ENCODE measurements at regions not wholly inside any gene's neighbourhood (a gene's known extent, or its start where the extent isn't known, plus 50 kb on each side); places are given as distances from the start of the nearest gene placed in this dataset.

DNA sequence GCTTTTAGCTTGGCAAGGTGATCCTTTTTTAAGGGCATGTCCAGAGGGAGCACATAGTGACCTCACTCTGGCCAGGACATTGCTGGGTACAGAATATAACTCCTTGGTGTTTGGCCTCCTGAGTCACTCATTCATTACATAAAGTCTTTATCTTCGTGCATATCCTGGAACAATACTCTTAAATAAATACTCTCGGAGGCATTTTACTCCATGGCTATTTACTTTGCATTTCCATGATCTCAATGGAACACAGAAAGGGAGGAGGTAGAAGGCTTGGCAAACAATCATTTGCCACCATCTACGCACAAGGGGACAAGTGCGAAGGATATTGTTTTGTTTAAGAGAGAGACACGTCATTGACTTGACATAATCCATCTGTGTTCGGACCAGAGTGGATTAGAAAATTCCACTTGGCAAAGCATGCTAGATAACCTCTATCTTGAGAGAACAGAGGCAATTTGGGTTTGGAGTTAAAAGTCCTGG lies 210.0 kb downstream of the IRS2 start (continued):
- TF ChIP-seq, protein P1, sequence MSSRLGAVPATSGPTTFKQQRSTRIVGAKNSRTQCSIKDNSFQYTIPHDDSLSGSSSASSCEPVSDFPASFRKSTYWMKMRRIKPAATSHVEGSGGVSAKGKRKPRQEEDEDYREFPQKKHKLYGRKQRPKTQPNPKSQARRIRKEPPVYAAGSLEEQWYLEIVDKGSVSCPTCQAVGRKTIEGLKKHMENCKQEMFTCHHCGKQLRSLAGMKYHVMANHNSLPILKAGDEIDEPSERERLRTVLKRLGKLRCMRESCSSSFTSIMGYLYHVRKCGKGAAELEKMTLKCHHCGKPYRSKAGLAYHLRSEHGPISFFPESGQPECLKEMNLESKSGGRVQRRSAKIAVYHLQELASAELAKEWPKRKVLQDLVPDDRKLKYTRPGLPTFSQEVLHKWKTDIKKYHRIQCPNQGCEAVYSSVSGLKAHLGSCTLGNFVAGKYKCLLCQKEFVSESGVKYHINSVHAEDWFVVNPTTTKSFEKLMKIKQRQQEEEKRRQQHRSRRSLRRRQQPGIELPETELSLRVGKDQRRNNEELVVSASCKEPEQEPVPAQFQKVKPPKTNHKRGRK (CRISPR knock-in tag; IDR thresholded peaks at IDR 0.05; ENCODE audit: borderline replicate concordance) = no peak
- TF ChIP-seq SMAD4 (CRISPR knock-in tag; IDR thresholded peaks at IDR 0.05) = no peak
- TF ChIP-seq FOXJ3 (CRISPR knock-in tag; IDR thresholded peaks at IDR 0.05; ENCODE audit: borderline replicate concordance) = no peak
- TF ChIP-seq CREM (CRISPR knock-in tag; IDR thresholded peaks at IDR 0.05) = no peak
- TF ChIP-seq ZNF317 (CRISPR knock-in tag; IDR thresholded peaks at IDR 0.05; ENCODE audit: borderline replicate concordance, low read depth) = no peak
- TF ChIP-seq IRF2 (CRISPR knock-in tag; IDR thresholded peaks at IDR 0.05; ENCODE audit: borderline replicate concordance, low read depth) = no peak
- no peak for TF ChIP-seq ZNF121 (CRISPR knock-in tag; IDR thresholded peaks at IDR 0.05)
- TF ChIP-seq, protein P2, sequence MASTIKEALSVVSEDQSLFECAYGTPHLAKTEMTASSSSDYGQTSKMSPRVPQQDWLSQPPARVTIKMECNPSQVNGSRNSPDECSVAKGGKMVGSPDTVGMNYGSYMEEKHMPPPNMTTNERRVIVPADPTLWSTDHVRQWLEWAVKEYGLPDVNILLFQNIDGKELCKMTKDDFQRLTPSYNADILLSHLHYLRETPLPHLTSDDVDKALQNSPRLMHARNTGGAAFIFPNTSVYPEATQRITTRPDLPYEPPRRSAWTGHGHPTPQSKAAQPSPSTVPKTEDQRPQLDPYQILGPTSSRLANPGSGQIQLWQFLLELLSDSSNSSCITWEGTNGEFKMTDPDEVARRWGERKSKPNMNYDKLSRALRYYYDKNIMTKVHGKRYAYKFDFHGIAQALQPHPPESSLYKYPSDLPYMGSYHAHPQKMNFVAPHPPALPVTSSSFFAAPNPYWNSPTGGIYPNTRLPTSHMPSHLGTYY (CRISPR knock-in tag; IDR thresholded peaks at IDR 0.05) = no peak
- no peak for TF ChIP-seq NR2C2 (CRISPR knock-in tag; IDR thresholded peaks at IDR 0.05)
- TF ChIP-seq, protein P3, sequence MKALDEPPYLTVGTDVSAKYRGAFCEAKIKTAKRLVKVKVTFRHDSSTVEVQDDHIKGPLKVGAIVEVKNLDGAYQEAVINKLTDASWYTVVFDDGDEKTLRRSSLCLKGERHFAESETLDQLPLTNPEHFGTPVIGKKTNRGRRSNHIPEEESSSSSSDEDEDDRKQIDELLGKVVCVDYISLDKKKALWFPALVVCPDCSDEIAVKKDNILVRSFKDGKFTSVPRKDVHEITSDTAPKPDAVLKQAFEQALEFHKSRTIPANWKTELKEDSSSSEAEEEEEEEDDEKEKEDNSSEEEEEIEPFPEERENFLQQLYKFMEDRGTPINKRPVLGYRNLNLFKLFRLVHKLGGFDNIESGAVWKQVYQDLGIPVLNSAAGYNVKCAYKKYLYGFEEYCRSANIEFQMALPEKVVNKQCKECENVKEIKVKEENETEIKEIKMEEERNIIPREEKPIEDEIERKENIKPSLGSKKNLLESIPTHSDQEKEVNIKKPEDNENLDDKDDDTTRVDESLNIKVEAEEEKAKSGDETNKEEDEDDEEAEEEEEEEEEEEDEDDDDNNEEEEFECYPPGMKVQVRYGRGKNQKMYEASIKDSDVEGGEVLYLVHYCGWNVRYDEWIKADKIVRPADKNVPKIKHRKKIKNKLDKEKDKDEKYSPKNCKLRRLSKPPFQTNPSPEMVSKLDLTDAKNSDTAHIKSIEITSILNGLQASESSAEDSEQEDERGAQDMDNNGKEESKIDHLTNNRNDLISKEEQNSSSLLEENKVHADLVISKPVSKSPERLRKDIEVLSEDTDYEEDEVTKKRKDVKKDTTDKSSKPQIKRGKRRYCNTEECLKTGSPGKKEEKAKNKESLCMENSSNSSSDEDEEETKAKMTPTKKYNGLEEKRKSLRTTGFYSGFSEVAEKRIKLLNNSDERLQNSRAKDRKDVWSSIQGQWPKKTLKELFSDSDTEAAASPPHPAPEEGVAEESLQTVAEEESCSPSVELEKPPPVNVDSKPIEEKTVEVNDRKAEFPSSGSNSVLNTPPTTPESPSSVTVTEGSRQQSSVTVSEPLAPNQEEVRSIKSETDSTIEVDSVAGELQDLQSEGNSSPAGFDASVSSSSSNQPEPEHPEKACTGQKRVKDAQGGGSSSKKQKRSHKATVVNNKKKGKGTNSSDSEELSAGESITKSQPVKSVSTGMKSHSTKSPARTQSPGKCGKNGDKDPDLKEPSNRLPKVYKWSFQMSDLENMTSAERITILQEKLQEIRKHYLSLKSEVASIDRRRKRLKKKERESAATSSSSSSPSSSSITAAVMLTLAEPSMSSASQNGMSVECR (CRISPR knock-in tag; IDR thresholded peaks at IDR 0.05; ENCODE audit: borderline replicate concordance) = no peak
- TF ChIP-seq, protein P4, sequence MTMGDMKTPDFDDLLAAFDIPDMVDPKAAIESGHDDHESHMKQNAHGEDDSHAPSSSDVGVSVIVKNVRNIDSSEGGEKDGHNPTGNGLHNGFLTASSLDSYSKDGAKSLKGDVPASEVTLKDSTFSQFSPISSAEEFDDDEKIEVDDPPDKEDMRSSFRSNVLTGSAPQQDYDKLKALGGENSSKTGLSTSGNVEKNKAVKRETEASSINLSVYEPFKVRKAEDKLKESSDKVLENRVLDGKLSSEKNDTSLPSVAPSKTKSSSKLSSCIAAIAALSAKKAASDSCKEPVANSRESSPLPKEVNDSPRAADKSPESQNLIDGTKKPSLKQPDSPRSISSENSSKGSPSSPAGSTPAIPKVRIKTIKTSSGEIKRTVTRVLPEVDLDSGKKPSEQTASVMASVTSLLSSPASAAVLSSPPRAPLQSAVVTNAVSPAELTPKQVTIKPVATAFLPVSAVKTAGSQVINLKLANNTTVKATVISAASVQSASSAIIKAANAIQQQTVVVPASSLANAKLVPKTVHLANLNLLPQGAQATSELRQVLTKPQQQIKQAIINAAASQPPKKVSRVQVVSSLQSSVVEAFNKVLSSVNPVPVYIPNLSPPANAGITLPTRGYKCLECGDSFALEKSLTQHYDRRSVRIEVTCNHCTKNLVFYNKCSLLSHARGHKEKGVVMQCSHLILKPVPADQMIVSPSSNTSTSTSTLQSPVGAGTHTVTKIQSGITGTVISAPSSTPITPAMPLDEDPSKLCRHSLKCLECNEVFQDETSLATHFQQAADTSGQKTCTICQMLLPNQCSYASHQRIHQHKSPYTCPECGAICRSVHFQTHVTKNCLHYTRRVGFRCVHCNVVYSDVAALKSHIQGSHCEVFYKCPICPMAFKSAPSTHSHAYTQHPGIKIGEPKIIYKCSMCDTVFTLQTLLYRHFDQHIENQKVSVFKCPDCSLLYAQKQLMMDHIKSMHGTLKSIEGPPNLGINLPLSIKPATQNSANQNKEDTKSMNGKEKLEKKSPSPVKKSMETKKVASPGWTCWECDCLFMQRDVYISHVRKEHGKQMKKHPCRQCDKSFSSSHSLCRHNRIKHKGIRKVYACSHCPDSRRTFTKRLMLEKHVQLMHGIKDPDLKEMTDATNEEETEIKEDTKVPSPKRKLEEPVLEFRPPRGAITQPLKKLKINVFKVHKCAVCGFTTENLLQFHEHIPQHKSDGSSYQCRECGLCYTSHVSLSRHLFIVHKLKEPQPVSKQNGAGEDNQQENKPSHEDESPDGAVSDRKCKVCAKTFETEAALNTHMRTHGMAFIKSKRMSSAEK (CRISPR knock-in tag; IDR thresholded peaks at IDR 0.05; ENCODE audit: borderline replicate concordance) = no peak
- TF ChIP-seq NR1H2 (CRISPR knock-in tag; IDR thresholded peaks at IDR 0.05) = no peak

DNA sequence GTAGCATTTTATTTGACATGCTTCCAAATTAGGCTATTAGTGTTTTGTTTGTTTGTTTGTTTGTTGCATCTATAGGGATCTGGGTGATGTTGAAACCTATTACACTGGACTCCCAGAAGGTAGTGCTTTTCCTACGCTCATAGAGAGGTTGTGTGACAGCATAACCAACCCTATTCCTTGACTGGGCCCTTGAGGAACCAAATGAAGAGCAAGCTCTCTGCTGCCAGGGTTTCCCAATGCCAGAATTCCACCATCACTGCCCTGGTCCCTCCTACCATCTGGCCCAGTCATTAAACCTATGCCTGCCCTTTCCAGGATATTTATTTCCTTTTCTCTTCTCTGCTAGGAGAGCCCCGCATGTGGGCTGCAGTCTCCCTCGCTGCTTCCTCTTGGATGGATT lies 210.6 kb downstream of the IRS2 start:
- Mint-ChIP-seq H3K4me1 (peaks cover 5% of the 10 kb centered on the region; the same call in 1 of the 2 replicates), H3K9me3 (peaks cover 5% of the 10 kb centered on the region; the same call in 1 of the 2 replicates), H3K27ac (no peak overlapping the region), H3K36me3 (no peaks in the 10 kb centered on the region), H3K27me3 (ENCODE audit: low read depth) (no peaks in the 10 kb centered on the region), H3K4me3 (no peak overlapping the region)
- POLR2A ChIA-PET = no interaction called here
- CTCF ChIA-PET = no interaction called here
- ATAC-seq (no peak), DNase-seq (ENCODE audit: low spot score) (no peak)
- TF ChIP-seq NR1H2 (CRISPR knock-in tag; IDR thresholded peaks at IDR 0.05) (no peak), IRF2 (CRISPR knock-in tag; IDR thresholded peaks at IDR 0.05; ENCODE audit: borderline replicate concordance, low read depth) (no peak), MXD4 (CRISPR knock-in tag; IDR thresholded peaks at IDR 0.05; ENCODE audit: borderline replicate concordance) (no peak), FOXP1 (CRISPR knock-in tag; IDR thresholded peaks at IDR 0.05; ENCODE audit: borderline replicate concordance) (no peak), ATF1 (CRISPR knock-in tag; IDR thresholded peaks at IDR 0.05) (no peak), ZNF423 (CRISPR knock-in tag; IDR thresholded peaks at IDR 0.05) (no peak), TP53 (CRISPR knock-in tag; IDR thresholded peaks at IDR 0.05) (no peak), CREM (CRISPR knock-in tag; IDR thresholded peaks at IDR 0.05) (no peak), MYBL2 (CRISPR knock-in tag; IDR thresholded peaks at IDR 0.05) (no peak)
- TF ChIP-seq, protein P5, sequence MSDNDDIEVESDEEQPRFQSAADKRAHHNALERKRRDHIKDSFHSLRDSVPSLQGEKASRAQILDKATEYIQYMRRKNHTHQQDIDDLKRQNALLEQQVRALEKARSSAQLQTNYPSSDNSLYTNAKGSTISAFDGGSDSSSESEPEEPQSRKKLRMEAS (CRISPR knock-in tag; IDR thresholded peaks at IDR 0.05) = no peak
- TF ChIP-seq, protein P6, sequence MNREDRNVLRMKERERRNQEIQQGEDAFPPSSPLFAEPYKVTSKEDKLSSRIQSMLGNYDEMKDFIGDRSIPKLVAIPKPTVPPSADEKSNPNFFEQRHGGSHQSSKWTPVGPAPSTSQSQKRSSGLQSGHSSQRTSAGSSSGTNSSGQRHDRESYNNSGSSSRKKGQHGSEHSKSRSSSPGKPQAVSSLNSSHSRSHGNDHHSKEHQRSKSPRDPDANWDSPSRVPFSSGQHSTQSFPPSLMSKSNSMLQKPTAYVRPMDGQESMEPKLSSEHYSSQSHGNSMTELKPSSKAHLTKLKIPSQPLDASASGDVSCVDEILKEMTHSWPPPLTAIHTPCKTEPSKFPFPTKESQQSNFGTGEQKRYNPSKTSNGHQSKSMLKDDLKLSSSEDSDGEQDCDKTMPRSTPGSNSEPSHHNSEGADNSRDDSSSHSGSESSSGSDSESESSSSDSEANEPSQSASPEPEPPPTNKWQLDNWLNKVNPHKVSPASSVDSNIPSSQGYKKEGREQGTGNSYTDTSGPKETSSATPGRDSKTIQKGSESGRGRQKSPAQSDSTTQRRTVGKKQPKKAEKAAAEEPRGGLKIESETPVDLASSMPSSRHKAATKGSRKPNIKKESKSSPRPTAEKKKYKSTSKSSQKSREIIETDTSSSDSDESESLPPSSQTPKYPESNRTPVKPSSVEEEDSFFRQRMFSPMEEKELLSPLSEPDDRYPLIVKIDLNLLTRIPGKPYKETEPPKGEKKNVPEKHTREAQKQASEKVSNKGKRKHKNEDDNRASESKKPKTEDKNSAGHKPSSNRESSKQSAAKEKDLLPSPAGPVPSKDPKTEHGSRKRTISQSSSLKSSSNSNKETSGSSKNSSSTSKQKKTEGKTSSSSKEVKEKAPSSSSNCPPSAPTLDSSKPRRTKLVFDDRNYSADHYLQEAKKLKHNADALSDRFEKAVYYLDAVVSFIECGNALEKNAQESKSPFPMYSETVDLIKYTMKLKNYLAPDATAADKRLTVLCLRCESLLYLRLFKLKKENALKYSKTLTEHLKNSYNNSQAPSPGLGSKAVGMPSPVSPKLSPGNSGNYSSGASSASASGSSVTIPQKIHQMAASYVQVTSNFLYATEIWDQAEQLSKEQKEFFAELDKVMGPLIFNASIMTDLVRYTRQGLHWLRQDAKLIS (CRISPR knock-in tag; IDR thresholded peaks at IDR 0.05; ENCODE audit: borderline replicate concordance) = no peak
